ENCODE measurements at regions not wholly inside any gene's neighbourhood (a gene's known extent, or its start where the extent isn't known, plus 50 kb on each side); places are given as distances from the start of the nearest gene placed in this dataset.

- TF ChIP-seq ZBTB34 (CRISPR knock-in tag; IDR thresholded peaks at IDR 0.05) (no peak), ZNF639 (CRISPR knock-in tag; conservative IDR thresholded peaks at IDR 0.05 in 1 of 2, IDR thresholded peaks at IDR 0.05 in 1 of 2) (no peak), NFYB (IDR thresholded peaks at IDR 0.05; ENCODE audit: extremely low read depth, insufficient read length) (no peak), SIRT6 (IDR thresholded peaks at IDR 0.05; ENCODE audit: low read depth, low read length) (no peak)
These were observed 116.5 kb upstream of the CBLN4 start for GRCh38 chr20:56121850-56122249.
